C4-2B (cell line): ENCODE measurements at regions not wholly inside any gene's neighbourhood (a gene's known extent, or its start where the extent isn't known, plus 50 kb on each side); places are given as distances from the start of the nearest gene placed in this dataset.

Experiments used
- CTCF ChIP-seq: fragments of 450-650 bp; conservative IDR thresholded peaks from 2 replicates; pipeline ENCODE4 v1.5.1; 2017; ENCODE audit warnings: mild to moderate bottlenecking
- ZFX ChIP-seq: fragments of 450-650 bp; IDR thresholded peaks from 2 replicates; pipeline ENCODE4 v1.6.1; 2017

- TF ChIP-seq CTCF (no peak), ZFX (no peak)
Measured at GRCh38 chrX:65203545-65203944, 227.3 kb upstream of the ZC4H2 start.
